Stimulated activated CD8-positive, alpha-beta memory T cell treated with anti-CD3 and anti-CD28 coated beads, Interleukin-4, amount 100 ng/mL, for 1 hour (primary cell): ENCODE measurements at regions not wholly inside any gene's neighbourhood (a gene's known extent, or its start where the extent isn't known, plus 50 kb on each side); places are given as distances from the start of the nearest gene placed in this dataset.
"Not testable (repeated sequence)": the region's sequence is repeated elsewhere in the genome, so short reads cannot be mapped to it uniquely, and the experiment has no call there.

Experiments used
- DNase-seq, 2 donors: peaks; one replicate each; pipeline ENCODE4 v3.0.0-alpha.2; 2020; ENCODE audit warnings: low read depth in 2 of 2, low spot score in 1 of 2

DNA sequence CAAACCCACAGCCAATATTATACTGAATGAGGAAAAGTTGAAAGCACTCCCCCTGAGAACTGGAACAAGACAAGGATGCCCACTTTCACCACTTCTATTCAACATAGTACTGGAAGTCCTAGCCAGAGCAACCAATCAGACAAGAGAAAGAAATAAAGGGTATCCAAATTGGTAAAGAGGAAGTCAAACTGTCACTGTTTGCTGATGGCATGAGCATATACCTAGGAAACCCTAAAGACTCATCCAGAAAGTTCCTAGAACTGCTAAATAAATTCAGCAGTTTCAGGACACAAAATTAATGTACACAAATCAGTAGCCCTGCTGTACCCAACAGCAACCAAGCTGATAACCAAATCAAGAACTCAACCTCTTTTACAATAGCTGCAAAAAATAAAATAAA is 220.0 kb downstream of the SYK start:
- not testable (repeated sequence) for DNase-seq

DNA sequence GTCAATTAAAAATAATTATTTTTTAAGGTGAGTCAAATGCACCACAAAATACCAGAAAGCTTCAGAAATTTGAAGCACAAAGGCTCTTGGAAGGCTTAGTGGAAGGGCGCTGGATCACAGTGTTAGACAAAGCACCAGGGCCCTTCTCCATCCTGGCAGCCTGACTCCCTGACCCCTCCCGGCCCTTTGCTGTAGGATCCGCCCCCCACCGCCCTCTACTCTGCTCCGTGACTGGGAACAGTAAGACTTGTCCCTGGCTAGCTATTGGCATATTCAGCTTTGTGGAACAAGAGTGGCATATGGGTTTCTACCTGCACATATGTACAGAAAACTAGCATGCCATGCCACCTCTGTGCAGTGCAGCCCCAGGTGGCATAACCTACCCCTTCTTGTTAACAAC is 222.1 kb downstream of the SYK start:
- DNase-seq, result no peak

DNA sequence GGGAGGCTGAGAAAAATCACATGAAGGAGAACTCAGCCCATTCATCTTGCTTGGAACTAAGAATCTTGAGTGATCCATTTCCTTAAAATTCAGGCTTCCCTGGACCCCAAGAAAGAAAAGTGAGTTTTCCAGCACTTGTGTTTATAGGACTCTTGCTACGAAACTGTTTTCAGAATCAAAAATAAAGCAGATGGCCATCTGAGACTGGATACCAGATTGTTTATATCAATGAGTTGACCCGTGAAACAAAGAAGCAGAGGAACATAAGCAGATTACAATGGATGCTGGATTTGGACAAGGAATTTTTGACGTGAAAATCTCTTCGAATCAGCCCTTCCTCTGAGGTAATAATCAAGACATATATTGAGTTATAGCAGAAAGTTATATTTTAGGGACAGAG is 223.2 kb downstream of the SYK start:
- no peak for DNase-seq

DNA sequence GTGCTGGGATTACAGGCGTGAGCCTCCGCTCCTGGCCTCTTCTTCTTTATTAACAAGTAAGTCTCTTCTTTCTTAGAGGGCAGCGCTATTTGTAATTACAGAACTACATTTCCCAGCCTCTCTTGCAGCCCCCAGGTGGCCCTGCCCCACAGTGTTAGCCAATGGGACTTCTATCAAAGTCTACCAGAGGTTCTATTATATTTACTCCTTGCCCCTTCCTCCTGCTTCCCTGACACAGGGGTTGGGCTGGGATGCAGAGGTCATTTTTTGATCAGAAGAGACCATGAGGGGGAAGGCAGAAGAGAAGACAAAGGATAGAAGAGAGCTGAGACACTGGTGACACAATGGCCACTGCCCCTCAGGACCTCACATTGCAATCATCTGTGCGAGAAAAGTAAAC is 224.2 kb downstream of the SYK start:
- no peak for DNase-seq

DNA sequence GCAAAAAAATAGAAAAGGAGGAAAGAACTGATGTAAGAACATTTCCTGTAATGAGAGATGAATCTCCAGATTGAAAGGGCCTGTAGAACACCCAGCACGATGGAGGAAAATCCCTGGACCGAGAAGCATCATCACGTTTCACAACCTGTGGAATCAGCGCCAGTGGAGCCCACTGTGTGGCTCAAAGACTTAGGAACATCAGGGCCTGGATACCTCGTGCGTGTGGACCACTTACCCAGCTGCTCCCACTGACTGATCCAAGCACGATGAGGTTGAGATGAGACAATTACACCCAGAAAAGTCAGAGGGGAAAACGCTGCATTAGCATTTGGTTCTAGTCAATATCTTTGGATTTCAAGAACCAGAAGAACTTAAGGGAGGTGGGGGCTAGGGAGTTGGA is 224.6 kb downstream of the SYK start:
- no peak for DNase-seq

DNA sequence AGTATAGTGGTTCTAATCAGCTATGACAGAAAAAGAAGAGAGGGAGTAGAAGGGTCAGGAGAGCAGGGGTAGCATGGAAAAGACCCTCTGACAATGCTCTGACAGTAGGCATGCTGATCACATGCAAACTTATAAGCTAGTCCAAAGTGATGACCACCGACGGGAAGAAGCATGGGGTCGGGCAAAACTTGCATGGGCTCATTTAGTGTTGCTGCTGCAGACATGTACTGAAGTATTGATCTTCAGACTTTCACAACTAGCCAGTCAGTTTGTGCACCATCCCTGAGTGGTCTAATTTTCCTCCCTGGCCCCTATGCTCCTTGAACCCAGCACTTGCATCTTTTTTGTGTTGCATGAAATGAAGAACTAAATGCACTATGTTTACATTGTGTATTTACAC is 225.4 kb downstream of the SYK start:
- no peak for DNase-seq

DNA sequence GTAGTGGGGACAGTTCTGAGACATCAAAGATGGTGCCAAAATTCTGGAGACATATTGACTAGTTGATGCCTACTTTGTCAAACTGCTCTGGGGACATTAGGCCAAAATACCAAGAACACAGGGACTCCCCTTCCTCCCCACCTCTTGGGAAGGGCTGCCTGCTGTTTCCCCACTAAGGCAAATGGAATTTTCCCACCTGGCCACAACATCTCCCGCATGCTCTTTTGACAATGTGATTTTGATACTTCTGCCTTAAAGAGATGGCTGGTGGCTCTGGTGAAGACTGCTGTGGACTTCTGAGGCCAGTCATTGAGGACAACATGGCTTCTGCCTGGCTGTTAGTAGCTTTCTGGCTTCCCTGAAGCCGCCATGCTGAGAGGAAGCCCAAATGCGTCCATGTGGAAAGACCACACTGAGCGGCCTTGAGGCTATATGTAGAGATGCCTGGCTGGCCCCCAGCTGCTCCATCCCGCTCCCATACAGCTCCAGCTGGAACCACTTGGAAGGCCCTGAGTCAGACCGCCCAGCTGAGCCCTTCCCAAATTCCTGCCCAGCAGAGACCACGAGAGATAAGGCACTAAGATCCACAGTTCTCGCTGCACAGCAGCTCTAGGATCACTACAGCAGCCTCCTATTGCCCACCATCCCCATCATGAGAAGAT is 226.7 kb downstream of the SYK start:
- no peak for DNase-seq

DNA sequence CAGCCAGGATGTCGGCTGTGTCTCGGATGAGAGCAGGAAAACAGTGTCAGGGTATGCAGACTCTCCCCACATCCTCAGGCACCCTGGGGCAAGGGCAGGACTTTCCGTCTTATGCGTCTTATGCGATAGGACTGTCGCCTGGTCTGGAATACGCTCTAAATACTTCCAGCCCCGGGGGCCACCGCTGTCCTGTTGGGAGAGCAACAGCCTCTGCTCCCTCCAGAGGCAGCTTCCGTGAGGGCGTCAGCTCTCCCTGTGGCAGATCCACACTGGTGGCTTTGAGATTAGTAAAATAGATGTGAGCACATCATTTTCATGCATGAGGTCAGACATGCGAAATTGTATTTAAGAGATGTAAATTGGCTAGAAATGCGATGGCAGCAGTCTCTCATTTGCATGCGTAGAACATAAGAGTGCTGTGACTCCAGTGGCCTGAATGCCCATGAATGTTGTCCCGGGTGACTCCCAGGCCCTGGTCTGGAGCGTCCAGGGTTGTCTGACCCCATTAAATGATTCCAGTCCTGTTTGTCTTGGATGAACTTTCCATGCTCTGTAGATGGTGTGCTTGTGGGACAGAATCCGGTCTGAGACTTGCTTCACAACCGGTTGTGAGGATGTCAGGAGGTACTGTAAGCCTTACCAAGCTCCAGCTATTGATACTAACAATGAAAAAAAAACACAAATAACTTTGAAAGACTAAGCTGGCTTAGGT is 228.2 kb downstream of the SYK start:
- DNase-seq, result no peak

DNA sequence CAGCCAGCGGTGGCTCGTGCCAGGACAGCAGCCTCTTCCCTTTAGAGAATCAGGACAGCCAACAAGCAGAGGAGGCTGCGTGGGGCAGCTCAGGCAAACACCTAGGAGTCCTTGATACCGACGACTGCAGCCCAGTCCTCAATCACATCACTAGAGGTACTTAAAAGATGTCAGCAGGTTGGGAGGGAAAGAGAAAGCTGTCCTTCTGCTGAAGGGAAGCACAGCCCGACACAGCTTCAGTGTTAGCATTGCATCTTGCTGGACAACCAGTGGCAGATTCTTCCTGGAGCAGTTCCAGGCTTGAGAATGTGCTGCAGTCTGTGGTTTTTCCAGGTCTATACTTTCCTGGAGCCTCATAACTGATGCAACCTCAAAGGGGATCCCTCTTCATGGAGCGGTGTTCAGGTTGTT is 230.5 kb downstream of the SYK start:
- DNase-seq, result no peak

DNA sequence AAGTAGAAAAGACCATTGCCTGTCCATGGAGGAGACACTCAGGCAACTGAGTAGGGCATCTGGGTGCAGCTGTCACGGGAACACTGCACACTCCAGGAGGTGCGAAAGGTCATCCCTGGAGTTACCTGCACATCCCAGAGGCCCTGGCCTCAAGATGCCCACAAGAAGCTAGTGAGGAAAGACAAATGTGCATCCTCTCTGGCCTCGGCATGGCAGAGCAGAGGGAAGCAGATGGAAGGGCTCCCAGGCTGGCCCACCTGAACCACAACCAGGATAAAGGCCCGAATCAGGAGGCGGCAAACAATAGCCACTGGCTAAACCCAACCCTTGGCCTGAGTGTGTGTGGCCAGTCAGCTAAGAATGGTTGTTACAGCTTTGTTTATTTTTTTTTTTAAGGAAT is 231.7 kb downstream of the SYK start:
- no peak for DNase-seq

DNA sequence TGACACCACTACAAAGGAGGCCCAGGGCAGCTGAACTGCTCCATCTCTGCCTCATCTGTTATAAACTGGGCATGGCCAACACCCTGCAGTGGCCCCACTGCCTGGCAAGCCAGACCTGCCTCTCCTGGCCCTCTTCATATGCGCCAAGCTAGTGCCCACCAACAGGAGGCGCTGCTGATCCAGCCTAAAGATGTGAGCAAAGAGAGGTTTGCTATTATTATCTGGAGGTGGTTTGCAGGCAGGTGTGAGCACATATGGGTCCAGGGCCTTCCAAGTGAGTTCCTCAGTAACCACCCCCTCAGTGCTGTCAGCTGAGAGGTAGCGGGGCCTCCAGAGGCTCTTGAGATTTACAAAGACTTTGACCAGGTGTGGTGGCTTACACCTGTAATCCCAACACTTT is 232.2 kb downstream of the SYK start:
- peak in 1 of 2 donors; percentile 26 for DNase-seq

DNA sequence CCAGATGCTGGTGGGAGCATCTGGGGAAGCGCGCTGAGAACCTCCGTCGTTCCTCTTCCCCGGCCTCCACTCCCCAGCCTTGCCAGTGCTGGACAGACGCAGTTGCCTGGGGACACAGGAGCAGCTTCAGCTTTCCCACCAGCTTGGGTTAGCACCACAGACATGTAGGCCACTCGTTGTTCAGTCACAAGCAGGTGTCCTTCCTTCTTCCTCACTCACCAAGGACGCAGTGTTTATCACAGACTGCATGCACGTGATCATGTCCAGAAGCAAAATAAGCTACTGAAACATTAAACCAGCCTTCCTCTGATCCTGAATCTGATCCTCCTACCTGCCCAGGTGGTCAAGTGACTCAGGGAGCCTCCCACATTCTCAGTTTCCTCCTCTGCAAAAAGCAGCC is 232.9 kb downstream of the SYK start:
- DNase-seq, result no peak

DNA sequence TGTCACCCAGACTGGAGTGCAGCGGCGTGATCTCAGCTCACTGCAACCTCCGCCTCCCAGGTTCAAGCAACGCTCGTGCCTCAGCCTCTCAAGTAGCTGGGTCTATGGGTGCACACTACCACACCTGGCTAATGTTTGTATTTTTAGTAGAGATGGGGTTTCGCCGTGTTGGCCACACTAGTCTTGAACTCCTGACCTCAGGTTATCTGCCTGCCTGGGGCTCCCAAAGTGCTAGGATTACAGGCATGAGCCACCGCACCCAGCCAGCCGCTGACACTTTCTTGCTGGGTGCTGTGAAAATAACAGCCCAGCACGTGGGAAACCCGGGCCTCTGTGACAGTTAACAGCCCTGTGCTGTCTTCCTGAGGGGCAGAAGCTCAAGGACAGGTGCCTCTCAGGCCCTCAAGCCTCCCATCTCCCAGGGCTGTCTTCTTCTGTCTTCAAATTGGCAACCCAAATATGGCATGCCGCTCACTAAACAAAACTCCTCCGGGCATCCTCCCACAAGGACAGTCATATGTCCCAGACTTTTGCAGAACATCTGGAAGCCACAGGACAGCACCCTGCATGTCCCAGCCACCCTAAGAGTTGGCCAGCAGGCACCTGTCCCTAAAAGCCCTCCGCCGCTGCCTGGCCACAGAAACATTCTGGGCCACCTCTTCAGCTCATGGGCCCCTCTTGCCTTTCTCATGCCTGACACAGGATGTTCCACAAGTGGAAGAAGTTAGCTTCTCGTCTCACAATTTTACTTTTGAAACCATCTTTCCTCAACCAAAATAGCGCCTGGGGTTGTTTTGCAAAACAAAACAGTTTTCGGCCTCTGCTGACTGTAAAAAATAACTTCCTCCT is 233.6 kb downstream of the SYK start:
- no peak for DNase-seq

DNA sequence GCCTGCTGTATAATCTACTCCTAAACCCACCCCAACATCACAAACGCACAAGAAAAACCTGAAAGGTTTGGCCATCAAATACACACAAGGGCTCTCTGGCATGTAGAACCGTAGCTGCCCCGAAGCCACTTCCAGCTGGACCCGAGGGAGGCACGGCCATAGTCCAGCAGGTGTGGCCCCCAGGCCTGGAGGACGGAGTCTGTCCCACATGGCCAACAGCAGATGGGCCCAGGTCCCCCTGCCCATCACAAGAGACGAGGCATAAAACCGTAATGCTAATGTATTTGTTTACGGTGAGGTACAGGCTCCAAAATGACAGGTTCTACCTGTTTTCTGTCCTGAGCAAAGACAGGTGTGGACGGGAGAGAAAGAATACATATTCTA is 234.2 kb downstream of the SYK start:
- DNase-seq, result no peak

DNA sequence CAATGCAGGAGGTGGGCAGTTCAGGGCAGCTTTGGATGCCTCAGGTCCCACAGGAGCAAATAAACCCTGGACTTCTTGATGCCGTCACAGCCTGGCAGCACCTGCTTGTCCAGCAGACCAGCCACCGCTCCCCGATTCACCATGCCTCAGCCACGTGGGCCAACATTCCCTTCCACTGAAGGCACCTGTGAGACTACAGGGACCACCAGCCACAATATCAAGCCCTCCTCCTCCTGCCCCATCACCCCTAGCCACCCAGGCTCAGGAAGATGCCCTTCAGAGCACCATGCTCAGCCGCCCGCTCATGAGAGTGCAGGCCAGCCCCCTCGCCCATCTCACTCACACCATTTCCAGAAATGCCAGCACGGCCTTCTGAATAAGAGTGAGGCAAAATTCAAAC is 234.7 kb downstream of the SYK start:
- no peak for DNase-seq

DNA sequence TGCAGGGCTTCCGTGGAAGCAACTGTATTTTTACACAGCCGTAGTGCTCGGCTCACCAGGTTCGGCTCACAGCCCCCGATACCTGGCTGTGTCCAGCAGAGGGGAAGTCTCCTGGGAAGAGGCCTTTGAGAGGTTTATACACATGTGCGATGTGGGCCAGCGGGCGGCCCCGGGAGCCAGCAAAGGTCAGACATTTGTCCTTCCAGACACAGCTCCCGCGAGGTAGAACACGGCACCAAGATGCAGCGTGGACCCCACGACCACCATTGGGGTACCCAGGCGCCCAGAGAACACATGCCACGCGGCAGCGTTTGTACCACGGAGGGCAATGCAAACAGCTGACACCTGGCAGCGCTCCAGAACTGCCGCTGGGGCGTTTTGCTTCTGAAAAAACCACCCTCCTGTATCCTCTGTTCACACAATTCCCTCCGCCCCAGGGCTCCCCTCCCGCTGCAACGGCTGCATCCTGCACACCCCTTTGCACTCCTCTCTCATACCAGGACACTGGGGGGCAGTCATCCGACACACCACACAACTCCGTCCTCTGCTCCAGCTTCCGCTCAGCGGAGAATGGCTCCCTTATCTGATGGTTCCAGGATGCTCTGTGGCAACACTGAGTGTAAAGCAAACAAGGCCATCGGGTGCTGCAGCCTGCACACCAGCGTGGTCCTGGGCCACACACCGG is 235.3 kb downstream of the SYK start:
- peak; percentile 13 to 22 for DNase-seq

DNA sequence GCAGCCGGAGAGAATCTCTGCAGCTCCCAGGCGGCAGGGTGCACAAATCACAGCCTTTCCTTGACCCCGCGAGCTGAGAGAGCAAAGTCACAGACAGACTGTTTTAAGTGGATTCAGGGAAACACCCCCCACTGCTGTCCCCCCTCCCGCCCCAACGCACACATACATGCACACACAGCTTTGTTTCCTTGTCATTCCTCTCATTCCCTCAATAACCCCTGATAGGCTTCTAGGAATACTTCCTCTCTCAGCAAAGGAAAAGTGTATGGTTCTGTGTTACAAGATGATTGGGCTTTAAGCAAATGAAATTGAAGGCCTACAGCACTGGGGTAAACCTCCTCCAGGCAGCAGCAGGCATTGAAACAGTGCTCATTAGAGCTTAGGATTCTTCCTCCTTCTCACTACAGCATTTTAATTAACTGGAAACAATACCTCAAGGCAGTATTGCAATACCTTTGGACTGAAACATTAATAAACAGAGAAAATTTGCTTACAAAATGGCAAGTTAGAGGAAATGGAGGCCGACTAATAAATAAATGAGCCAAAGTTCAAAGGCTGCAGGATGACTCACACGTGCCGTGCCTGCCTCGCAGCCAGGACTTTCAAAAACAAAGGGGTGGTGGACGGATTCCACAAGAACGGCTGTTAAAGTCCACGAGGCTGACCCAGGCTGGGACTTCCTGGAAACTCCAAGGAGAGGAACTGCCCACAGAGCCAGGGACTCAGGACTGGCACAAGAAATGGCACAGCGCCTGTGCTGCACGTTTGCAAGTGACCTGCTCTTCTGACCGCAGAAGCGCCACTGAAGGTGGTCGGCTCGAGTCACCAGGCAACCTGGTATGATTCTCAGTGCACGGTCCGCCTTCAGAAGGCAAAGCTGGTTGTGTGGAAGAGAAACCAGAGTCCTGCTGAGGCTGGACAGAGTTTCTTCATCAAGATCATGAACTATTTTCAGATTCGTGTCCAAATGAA is 236.2 kb downstream of the SYK start:
- DNase-seq, result no peak

DNA sequence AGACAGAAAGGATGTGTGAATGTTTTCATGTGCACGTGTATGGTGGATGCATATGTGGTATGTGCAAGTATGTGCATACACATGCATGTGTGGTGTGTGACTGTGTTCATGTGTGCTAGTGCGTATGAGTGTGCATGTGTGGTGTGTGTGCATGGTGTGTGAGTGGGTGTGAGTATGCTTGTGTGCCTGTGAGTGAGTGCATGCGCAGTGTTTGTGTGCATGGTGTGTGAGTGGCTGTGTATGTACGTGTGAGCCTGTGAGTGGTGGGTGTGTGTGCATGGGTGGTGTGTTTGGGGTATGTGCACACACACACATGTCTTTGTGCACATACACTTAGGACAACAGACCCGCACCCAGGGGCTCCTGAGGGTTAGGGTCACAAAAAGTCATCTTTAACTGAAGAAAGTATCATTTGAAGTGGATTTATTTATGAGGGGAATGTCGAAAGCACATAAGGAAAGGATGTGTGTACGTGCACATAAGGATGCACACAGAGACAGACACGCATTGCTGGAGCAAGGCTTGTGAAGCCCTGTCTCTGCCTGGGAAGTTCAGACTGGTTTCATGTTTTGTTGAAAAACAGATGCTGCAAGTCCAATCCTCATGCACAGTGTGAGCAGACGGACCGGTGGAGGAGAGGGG is 237.0 kb downstream of the SYK start:
- DNase-seq, result no peak

DNA sequence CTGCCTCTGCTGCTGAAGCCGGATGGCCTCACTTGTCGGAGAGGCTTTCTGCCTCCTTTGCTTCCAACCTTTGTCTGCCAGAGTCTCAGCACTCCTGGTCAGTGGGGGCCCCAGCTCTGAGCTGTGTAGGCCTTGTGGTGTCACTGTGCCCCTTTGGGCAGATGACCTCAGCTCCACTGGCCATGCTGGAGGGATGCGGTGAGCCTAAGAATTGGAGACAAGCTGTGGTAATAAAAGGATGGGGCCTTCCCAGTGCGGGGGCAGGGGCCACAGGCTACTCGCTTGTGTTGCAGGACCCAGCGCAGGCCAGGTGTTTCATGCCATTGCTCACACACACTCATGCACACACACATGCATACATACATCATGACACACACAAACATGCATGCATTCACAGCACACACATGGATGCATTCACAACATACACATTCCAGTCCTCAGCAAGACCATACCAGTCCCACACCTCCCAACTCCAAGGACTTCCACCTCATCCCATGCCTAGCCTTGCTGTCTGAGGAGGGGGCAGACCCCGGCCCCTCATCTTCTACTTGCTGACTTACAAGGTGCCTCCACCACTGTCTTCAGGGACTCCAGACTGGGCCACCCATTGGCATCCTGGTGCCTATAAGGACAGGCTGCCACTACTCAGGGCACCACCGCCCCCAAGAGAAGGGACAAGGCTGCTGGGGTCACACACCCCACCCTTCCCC is 237.7 kb downstream of the SYK start:
- DNase-seq, result no peak

DNA sequence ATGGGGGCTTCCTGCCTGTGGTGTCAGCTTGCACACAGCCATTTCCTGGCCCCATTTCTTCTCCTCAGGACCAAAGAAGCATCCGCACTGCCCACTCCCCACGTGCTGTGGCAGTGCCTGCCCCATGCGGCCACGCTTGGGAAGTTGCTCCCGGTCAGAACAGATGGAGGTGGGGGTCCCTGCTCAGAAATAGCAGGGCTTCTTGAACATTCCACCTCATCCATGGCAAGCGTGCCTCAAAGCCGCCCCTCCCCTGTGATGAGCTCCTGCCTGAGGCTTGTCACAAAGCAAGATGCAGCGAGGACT is 238.2 kb downstream of the SYK start:
- DNase-seq, result no peak
